ENCODE measurements at regions not wholly inside any gene's neighbourhood (a gene's known extent, or its start where the extent isn't known, plus 50 kb on each side); places are given as distances from the start of the nearest gene placed in this dataset.
"Not testable (repeated sequence)": the region's sequence is repeated elsewhere in the genome, so short reads cannot be mapped to it uniquely, and the experiment has no call there.

GRCh38 chr3:177495566-177495965 lies 298.3 kb upstream of the TBL1XR1 start:
- H3K27me3 Mint-ChIP-seq (ENCODE audit: unreplicated experiment) = no peaks in the 10 kb centered on the region
- no peak for TF ChIP-seq CTCF (IDR thresholded peaks at IDR 0.05)
- H3K4me3 Mint-ChIP-seq (ENCODE audit: unreplicated experiment) = no peak overlapping the region
- no peak overlapping the region for H3K27ac Mint-ChIP-seq (ENCODE audit: unreplicated experiment)
- peaks cover 5% of the 10 kb centered on the region for H3K9me3 Mint-ChIP-seq (ENCODE audit: unreplicated experiment)
- peaks cover 33% of the 10 kb centered on the region for H3K4me1 Mint-ChIP-seq (ENCODE audit: unreplicated experiment)
- H3K36me3 Mint-ChIP-seq (ENCODE audit: unreplicated experiment) = peaks cover 1% of the 10 kb centered on the region
- no peak for DNase-seq (ENCODE audit: extremely low spot score, unreplicated experiment)

GRCh38 chr3:177498037-177498857 lies 301.0 kb upstream of the TBL1XR1 start:
- DNase-seq (ENCODE audit: extremely low spot score, unreplicated experiment) = no peak

GRCh38 chr3:177499039-177499438 lies 301.8 kb upstream of the TBL1XR1 start:
- not testable (repeated sequence) for DNase-seq (ENCODE audit: extremely low spot score, unreplicated experiment); H3K36me3 Mint-ChIP-seq (ENCODE audit: unreplicated experiment); H3K4me3 Mint-ChIP-seq (ENCODE audit: unreplicated experiment); H3K9me3 Mint-ChIP-seq (ENCODE audit: unreplicated experiment); H3K27ac Mint-ChIP-seq (ENCODE audit: unreplicated experiment); H3K27me3 Mint-ChIP-seq (ENCODE audit: unreplicated experiment)
- peaks cover 16% of the 10 kb centered on the region for H3K4me1 Mint-ChIP-seq (ENCODE audit: unreplicated experiment)

More at GRCh38 chr3:177498037-177498857, 301.0 kb upstream of the TBL1XR1 start:
- Mint-ChIP-seq H3K27ac (ENCODE audit: unreplicated experiment) (peak overlapping the region; percentile 18), H3K27me3 (ENCODE audit: unreplicated experiment) (no peaks in the 10 kb centered on the region), H3K4me3 (ENCODE audit: unreplicated experiment) (no peak overlapping the region), H3K9me3 (ENCODE audit: unreplicated experiment) (peaks cover 5% of the 10 kb centered on the region), H3K4me1 (ENCODE audit: unreplicated experiment) (peaks cover 16% of the 10 kb centered on the region), H3K36me3 (ENCODE audit: unreplicated experiment) (peaks cover 1% of the 10 kb centered on the region)
- TF ChIP-seq CTCF (IDR thresholded peaks at IDR 0.05) = no peak

GRCh38 chr3:177499779-177500423 lies 302.6 kb upstream of the TBL1XR1 start:
- no peak overlapping the region for H3K27ac Mint-ChIP-seq (ENCODE audit: unreplicated experiment)
- no peak overlapping the region for H3K4me3 Mint-ChIP-seq (ENCODE audit: unreplicated experiment)
- DNase-seq (ENCODE audit: extremely low spot score, unreplicated experiment) = no peak
- no peak for TF ChIP-seq CTCF (IDR thresholded peaks at IDR 0.05)
- H3K4me1 Mint-ChIP-seq (ENCODE audit: unreplicated experiment) = peaks cover 16% of the 10 kb centered on the region
- no peaks in the 10 kb centered on the region for H3K27me3 Mint-ChIP-seq (ENCODE audit: unreplicated experiment)
- H3K9me3 Mint-ChIP-seq (ENCODE audit: unreplicated experiment) = peaks cover 5% of the 10 kb centered on the region
- H3K36me3 Mint-ChIP-seq (ENCODE audit: unreplicated experiment) = no peaks in the 10 kb centered on the region

- H3K36me3 Mint-ChIP-seq (ENCODE audit: unreplicated experiment) = no peaks in the 10 kb centered on the region
- no peaks in the 10 kb centered on the region for H3K27me3 Mint-ChIP-seq (ENCODE audit: unreplicated experiment)
- no peak overlapping the region for H3K4me3 Mint-ChIP-seq (ENCODE audit: unreplicated experiment)
- peaks cover 12% of the 10 kb centered on the region for H3K4me1 Mint-ChIP-seq (ENCODE audit: unreplicated experiment)
- H3K9me3 Mint-ChIP-seq (ENCODE audit: unreplicated experiment) = peaks cover 4% of the 10 kb centered on the region
- peak overlapping the region; percentile 44 for H3K27ac Mint-ChIP-seq (ENCODE audit: unreplicated experiment)
- TF ChIP-seq CTCF (IDR thresholded peaks at IDR 0.05) = no peak
- DNase-seq (ENCODE audit: extremely low spot score, unreplicated experiment) = no peak
These were observed 313.5 kb upstream of the TBL1XR1 start for GRCh38 chr3:177510693-177511216.
